Duodenal mucosa (tissue), 2 donors: ENCODE measurements at regions not wholly inside any gene's neighbourhood (a gene's known extent, or its start where the extent isn't known, plus 50 kb on each side); places are given as distances from the start of the nearest gene placed in this dataset.

Experiments
- H3K27ac ChIP-seq: one replicate; pipeline ENCODE4 v1.7.0; 2013; ENCODE audit warnings: low read depth, low read length
- H3K27me3 ChIP-seq, 2 donors: one replicate each; pipeline ENCODE4 v1.7.0; 2013; ENCODE audit warnings: low read length in 2 of 2, control low read depth in 1 of 2; ENCODE audit not compliant: insufficient read depth in 2 of 2, control insufficient read depth in 1 of 2
- H3K36me3 ChIP-seq, 2 donors: one replicate each; pipeline ENCODE4 v1.7.0; 2013; ENCODE audit warnings: low read length in 2 of 2, control low read depth in 1 of 2; ENCODE audit not compliant: insufficient read depth in 2 of 2, control insufficient read depth in 1 of 2
- H3K4me1 ChIP-seq, 2 donors: one replicate each; pipeline ENCODE4 v1.7.0; 2013; ENCODE audit warnings: low read length in 2 of 2, control low read depth in 1 of 2; ENCODE audit not compliant: insufficient read depth in 2 of 2, control insufficient read depth in 1 of 2
- H3K4me3 ChIP-seq, 2 donors: one replicate each; pipeline ENCODE4 v1.7.0; 2013; ENCODE audit warnings: low read length in 2 of 2, low read depth in 1 of 2
- H3K9ac ChIP-seq, 2 donors: one replicate each; pipeline ENCODE4 v1.7.0; 2013; ENCODE audit warnings: low read length in 2 of 2, low read depth in 1 of 2
- H3K9me3 ChIP-seq, 2 donors: one replicate each; pipeline ENCODE4 v1.7.0; 2013; ENCODE audit warnings: low read length in 2 of 2, control low read depth in 1 of 2; ENCODE audit not compliant: control insufficient read depth in 1 of 2

GRCh38 chr3:72307438-72308115 is 522.6 kb upstream of the PROK2 start:
- Histone ChIP-seq H3K4me3 (no peak overlapping the region), H3K9me3 (no peaks in the 10 kb centered on the region), H3K4me1 (peaks cover 7 to 11% of the 10 kb centered on the region in 2 donors), H3K9ac (no peak overlapping the region), H3K27ac (no peak overlapping the region), H3K27me3 (no peaks in the 10 kb centered on the region), H3K36me3 (no peaks in the 10 kb centered on the region)

GRCh38 chr3:72306800-72307341 is 521.9 kb upstream of the PROK2 start:
- H3K9ac ChIP-seq = no peak overlapping the region
- H3K9me3 ChIP-seq = no peaks in the 10 kb centered on the region
- H3K27me3 ChIP-seq = no peaks in the 10 kb centered on the region
- H3K27ac ChIP-seq = no peak overlapping the region
- peaks cover 7 to 11% of the 10 kb centered on the region in 2 donors for H3K4me1 ChIP-seq
- H3K36me3 ChIP-seq = no peaks in the 10 kb centered on the region
- no peak overlapping the region for H3K4me3 ChIP-seq

- no peak overlapping the region for H3K27ac ChIP-seq
- H3K9me3 ChIP-seq = no peaks in the 10 kb centered on the region
- H3K27me3 ChIP-seq = no peaks in the 10 kb centered on the region
- no peak overlapping the region for H3K4me3 ChIP-seq
- no peaks in the 10 kb centered on the region for H3K4me1 ChIP-seq
- H3K9ac ChIP-seq = no peak overlapping the region
- H3K36me3 ChIP-seq = no peaks in the 10 kb centered on the region
Observed at GRCh38 chr3:72303926-72304325, 519.0 kb upstream of the PROK2 start.

GRCh38 chr3:72301779-72302178 is 516.8 kb upstream of the PROK2 start:
- Histone ChIP-seq H3K4me1 (no peaks in the 10 kb centered on the region), H3K4me3 (no peak overlapping the region), H3K9me3 (no peaks in the 10 kb centered on the region), H3K27ac (no peak overlapping the region), H3K9ac (no peak overlapping the region), H3K27me3 (no peaks in the 10 kb centered on the region), H3K36me3 (no peaks in the 10 kb centered on the region)

- Histone ChIP-seq H3K9ac (no peak overlapping the region), H3K9me3 (no peaks in the 10 kb centered on the region), H3K27ac (no peak overlapping the region), H3K4me1 (no peaks in the 10 kb centered on the region), H3K27me3 (no peaks in the 10 kb centered on the region), H3K4me3 (no peak overlapping the region), H3K36me3 (no peaks in the 10 kb centered on the region)
Observed at GRCh38 chr3:72300621-72301020, 515.7 kb upstream of the PROK2 start.

GRCh38 chr3:72299823-72300222 is 514.9 kb upstream of the PROK2 start:
- Histone ChIP-seq H3K4me1 (no peaks in the 10 kb centered on the region), H3K9me3 (no peaks in the 10 kb centered on the region), H3K27me3 (no peaks in the 10 kb centered on the region), H3K27ac (no peak overlapping the region), H3K36me3 (no peaks in the 10 kb centered on the region), H3K4me3 (no peak overlapping the region), H3K9ac (no peak overlapping the region)

GRCh38 chr3:72299321-72299802 is 514.4 kb upstream of the PROK2 start:
- Histone ChIP-seq H3K27me3 (no peaks in the 10 kb centered on the region), H3K4me3 (no peak overlapping the region), H3K4me1 (no peaks in the 10 kb centered on the region), H3K9ac (no peak overlapping the region), H3K9me3 (no peaks in the 10 kb centered on the region), H3K27ac (no peak overlapping the region), H3K36me3 (no peaks in the 10 kb centered on the region)

GRCh38 chr3:72298201-72299152 is 513.5 kb upstream of the PROK2 start:
- Histone ChIP-seq H3K9ac (no peak overlapping the region), H3K4me1 (no peaks in the 10 kb centered on the region), H3K27me3 (no peaks in the 10 kb centered on the region), H3K27ac (no peak overlapping the region), H3K36me3 (no peaks in the 10 kb centered on the region), H3K4me3 (no peak overlapping the region), H3K9me3 (no peaks in the 10 kb centered on the region)

- Histone ChIP-seq H3K4me3 (no peak overlapping the region), H3K27me3 (no peaks in the 10 kb centered on the region), H3K27ac (no peak overlapping the region), H3K36me3 (no peaks in the 10 kb centered on the region), H3K4me1 (no peaks in the 10 kb centered on the region), H3K9me3 (no peaks in the 10 kb centered on the region), H3K9ac (no peak overlapping the region)
Observed at GRCh38 chr3:72297481-72297880, 512.5 kb upstream of the PROK2 start.

- H3K4me1 ChIP-seq = no peaks in the 10 kb centered on the region
- H3K9me3 ChIP-seq = no peaks in the 10 kb centered on the region
- no peak overlapping the region for H3K27ac ChIP-seq
- H3K27me3 ChIP-seq = no peaks in the 10 kb centered on the region
- H3K9ac ChIP-seq = no peak overlapping the region
- H3K4me3 ChIP-seq = no peak overlapping the region
- H3K36me3 ChIP-seq = no peaks in the 10 kb centered on the region
Observed at GRCh38 chr3:72296477-72297111, 511.6 kb upstream of the PROK2 start.
